Lower leg skin (tissue), 4 donors: ENCODE measurements at regions not wholly inside any gene's neighbourhood (a gene's known extent, or its start where the extent isn't known, plus 50 kb on each side); places are given as distances from the start of the nearest gene placed in this dataset.
A peak's percentile ranks its signal among the peaks of the same experiment; 100 is the strongest.

Source experiments
- DNase-seq, 2 donors: peaks; one replicate each; pipeline ENCODE4 v3.0.0-alpha.2; 2019; ENCODE audit warnings: low spot score in 2 of 2
- H3K4me3 ChIP-seq: fragments of 200-600 bp; sonication (generic); 2 replicates; pipeline ENCODE4 v1.5.1; 2017; ENCODE audit warnings: mild to moderate bottlenecking, low read depth; ENCODE audit not compliant: poor library complexity, severe bottlenecking
- POLR2A ChIP-seq, 2 donors: fragments of 450-650 bp; IDR thresholded peaks; one replicate each; pipeline ENCODE4 v1.6.1; 2016 to 2017; ENCODE audit warnings: antibody characterized with exemption in 2 of 2, mild to moderate bottlenecking in 1 of 2, moderate library complexity in 1 of 2
- WGBS, 2 donors: methylation state at CpG; one replicate each; pipeline ENCODE4 v1.1.5; 2018; 5-methylcytosine and 5-hydroxymethylcytosine counted together
- intact Hi-C: fragments of 100-400 bp; cut with DNase I; formaldehyde crosslinking; loops from one replicate; pipeline ENCODE4 v1.15.0; 2023; ENCODE audit warnings: low total_unique reads
- TF ChIP-seq, protein P1 (sequence below), 3 donors: fragments of 450-650 bp; IDR thresholded peaks; one replicate each; pipeline ENCODE4 v1.5.1; 2016; ENCODE audit warnings: antibody characterized with exemption in 3 of 3, mild to moderate bottlenecking in 3 of 3, moderate library complexity in 2 of 3

GRCh38 chr2:228845162-228845925 is 425.7 kb downstream of the PID1 start:
- no peak for DNase-seq
- 89% methylated on average over 3 of the region's 3 CpGs for WGBS, 2 donors
- TF ChIP-seq POLR2A (IDR thresholded peaks at IDR 0.05): no peak
- TF ChIP-seq, protein P1, sequence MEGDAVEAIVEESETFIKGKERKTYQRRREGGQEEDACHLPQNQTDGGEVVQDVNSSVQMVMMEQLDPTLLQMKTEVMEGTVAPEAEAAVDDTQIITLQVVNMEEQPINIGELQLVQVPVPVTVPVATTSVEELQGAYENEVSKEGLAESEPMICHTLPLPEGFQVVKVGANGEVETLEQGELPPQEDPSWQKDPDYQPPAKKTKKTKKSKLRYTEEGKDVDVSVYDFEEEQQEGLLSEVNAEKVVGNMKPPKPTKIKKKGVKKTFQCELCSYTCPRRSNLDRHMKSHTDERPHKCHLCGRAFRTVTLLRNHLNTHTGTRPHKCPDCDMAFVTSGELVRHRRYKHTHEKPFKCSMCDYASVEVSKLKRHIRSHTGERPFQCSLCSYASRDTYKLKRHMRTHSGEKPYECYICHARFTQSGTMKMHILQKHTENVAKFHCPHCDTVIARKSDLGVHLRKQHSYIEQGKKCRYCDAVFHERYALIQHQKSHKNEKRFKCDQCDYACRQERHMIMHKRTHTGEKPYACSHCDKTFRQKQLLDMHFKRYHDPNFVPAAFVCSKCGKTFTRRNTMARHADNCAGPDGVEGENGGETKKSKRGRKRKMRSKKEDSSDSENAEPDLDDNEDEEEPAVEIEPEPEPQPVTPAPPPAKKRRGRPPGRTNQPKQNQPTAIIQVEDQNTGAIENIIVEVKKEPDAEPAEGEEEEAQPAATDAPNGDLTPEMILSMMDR (IDR thresholded peaks at IDR 0.05): no peak
- no peak overlapping the region for H3K4me3 ChIP-seq
- intact Hi-C loops: no loop called here

DNA sequence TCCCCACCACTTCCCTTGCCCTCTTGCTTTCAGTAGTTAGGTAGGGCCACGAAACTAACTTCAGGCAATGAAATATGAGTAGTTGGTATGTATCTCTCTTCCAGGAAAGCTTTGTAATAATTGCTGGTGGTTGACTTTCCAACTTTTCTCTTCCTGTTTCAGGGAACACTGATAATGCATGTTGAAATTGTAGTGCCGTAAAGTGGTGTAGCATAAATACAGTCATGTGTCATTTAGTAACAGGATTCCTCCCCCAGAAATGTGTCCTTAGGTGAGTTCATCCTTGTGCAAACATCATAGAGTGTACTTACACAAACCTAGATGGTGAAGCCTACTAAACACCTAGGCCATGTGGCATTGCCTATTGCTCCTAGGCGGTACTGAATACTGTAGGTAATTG is 429.2 kb downstream of the PID1 start:
- intact Hi-C loops: no loop called here

GRCh38 chr2:228841475-228841874 is 429.6 kb downstream of the PID1 start:
- WGBS, 2 donors: 60 to 61% methylated on average over 5 of the region's 5 CpGs
- no peak for TF ChIP-seq POLR2A (IDR thresholded peaks at IDR 0.05)
- DNase-seq: no peak
- intact Hi-C loops: no loop called here
- no peak overlapping the region for H3K4me3 ChIP-seq

More for the DNA sequence above, 429.2 kb downstream of the PID1 start:
- no peak for DNase-seq
- WGBS, 2 donors: 66 to 70% methylated on average over 3 of the region's 3 CpGs
- TF ChIP-seq POLR2A (IDR thresholded peaks at IDR 0.05): no peak
- TF ChIP-seq, protein P1 (IDR thresholded peaks at IDR 0.05): no peak
- no peak overlapping the region for H3K4me3 ChIP-seq

GRCh38 chr2:228840743-228841114 is 430.4 kb downstream of the PID1 start:
- TF ChIP-seq, protein P1 (IDR thresholded peaks at IDR 0.05): no peak
- TF ChIP-seq POLR2A (IDR thresholded peaks at IDR 0.05): no peak
- intact Hi-C loops: no loop called here
- 89 to 93% methylated on average over 4 of the region's 4 CpGs for WGBS, 2 donors
- no peak for DNase-seq
- no peak overlapping the region for H3K4me3 ChIP-seq

DNA sequence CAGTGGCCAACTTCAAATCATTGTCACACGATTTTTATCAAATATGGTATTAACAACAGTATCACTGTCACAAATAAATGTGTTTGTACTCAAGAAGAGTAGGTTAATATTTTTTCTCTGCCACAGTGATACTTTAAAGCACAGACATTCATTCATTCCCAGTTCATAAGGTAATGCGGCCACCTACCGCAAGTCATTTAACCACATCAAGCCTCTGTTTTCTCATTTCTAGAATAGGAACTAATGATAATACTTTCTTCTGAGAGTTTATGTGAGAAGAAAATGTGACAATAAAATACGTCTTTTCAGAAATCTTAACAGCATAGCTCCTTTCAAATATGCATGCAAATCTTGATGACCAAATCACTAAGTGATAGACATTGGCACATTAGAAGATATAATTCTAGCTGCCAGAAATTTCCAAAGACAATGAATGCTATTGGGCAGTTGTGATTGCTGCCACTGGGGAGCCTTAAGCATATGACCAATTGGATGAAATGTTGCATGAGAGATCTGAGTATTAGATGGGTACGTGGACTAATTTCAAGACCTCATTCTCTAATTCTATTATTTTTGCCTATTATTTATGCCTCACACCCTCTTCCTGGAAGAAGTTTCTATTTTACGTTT is 430.9 kb downstream of the PID1 start:
- WGBS, 2 donors: 82 to 85% methylated on average over 6 of the region's 6 CpGs
- intact Hi-C loops: no loop called here
- H3K4me3 ChIP-seq: no peak overlapping the region
- TF ChIP-seq POLR2A (IDR thresholded peaks at IDR 0.05): no peak
- DNase-seq: no peak

DNA sequence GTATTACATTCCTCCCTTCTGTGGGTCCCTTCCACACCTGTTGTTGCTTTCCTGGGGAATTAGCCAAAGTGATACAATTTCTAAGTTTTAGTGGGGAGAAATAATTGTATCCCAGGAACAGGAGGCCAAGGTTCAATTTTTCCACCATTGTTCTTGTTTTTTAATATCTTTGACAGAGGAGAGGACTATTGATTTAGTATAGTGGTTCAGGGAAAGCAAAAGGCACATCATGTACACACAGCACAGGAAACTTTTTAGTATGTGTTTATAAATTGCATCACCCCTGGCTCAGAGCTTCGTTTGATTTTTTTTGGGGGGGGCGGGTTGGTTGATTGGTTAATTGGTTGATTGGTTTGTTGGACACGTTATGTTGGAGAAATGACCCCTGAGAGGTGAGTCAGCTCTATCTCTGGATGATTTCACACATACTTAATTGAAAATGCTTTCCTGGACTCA is 431.6 kb downstream of the PID1 start:
- intact Hi-C loops: no loop called here
- WGBS, 2 donors: 35 to 40% methylated on average over 3 of the region's 3 CpGs

More for the DNA sequence above, 431.6 kb downstream of the PID1 start:
- no peak overlapping the region for H3K4me3 ChIP-seq
- no peak for TF ChIP-seq POLR2A (IDR thresholded peaks at IDR 0.05)
- TF ChIP-seq, protein P1 (IDR thresholded peaks at IDR 0.05): no peak
- peak in 1 of 2 donors; percentile 62 for DNase-seq
